B cell (primary cell): ENCODE measurements at regions not wholly inside any gene's neighbourhood (a gene's known extent, or its start where the extent isn't known, plus 50 kb on each side); places are given as distances from the start of the nearest gene placed in this dataset.

ENCODE experiments used
- EZH2 ChIP-seq: IDR thresholded peaks from 2 replicates; pipeline ENCODE4 v1.6.1; 2012; ENCODE audit warnings: borderline replicate concordance, low read depth, mild to moderate bottlenecking, moderate library complexity, low read length; ENCODE audit not compliant: insufficient read depth, poor library complexity, severe bottlenecking
- TF ChIP-seq, protein P1 (sequence below): fragments of 200-600 bp; IDR thresholded peaks from one replicate; pipeline ENCODE4 v1.8.0; 2022; ENCODE audit warnings: antibody characterized with exemption, mild to moderate bottlenecking

DNA sequence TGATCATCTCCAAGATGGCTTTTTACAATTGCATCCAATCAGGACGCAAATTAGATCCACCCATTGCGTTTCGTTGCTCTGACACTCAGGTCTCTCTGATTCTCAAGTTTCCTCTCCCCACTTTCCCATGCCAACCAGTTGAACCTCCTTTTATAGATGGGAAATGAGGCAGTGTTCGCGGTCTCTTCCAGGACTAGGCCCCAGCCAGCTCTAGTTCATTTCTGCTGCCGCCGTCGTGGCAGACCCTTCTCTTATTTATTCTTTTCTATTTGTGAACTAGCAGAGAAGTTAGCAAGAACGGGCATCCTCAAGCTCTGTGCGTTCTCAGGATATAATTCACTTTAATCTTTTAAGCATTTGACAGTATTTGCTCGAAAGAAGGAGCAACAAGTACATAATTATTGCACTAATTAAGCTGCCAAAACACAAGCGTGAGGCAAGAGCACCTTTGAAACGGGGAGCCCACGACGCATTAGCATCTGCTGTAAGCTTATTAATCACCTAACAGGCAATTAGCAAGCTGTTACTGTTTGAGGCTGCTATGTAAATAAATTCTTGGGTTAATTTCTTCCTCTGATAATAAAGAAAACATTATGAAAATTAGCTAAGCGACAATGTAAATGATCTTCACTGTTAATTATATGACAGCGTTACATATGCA is 246.4 kb upstream of the TLE3 start:
- TF ChIP-seq, protein P1, sequence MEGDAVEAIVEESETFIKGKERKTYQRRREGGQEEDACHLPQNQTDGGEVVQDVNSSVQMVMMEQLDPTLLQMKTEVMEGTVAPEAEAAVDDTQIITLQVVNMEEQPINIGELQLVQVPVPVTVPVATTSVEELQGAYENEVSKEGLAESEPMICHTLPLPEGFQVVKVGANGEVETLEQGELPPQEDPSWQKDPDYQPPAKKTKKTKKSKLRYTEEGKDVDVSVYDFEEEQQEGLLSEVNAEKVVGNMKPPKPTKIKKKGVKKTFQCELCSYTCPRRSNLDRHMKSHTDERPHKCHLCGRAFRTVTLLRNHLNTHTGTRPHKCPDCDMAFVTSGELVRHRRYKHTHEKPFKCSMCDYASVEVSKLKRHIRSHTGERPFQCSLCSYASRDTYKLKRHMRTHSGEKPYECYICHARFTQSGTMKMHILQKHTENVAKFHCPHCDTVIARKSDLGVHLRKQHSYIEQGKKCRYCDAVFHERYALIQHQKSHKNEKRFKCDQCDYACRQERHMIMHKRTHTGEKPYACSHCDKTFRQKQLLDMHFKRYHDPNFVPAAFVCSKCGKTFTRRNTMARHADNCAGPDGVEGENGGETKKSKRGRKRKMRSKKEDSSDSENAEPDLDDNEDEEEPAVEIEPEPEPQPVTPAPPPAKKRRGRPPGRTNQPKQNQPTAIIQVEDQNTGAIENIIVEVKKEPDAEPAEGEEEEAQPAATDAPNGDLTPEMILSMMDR, result no peak
- TF ChIP-seq EZH2, result no peak
